Mesothelial cell of epicardium (in vitro differentiated cells): ENCODE measurements at regions not wholly inside any gene's neighbourhood (a gene's known extent, or its start where the extent isn't known, plus 50 kb on each side); places are given as distances from the start of the nearest gene placed in this dataset.

Experiments
- DNase-seq, 2 experiments: peaks; one replicate each; pipeline ENCODE4 v3.0.0; 2021; ENCODE audit warnings: low spot score in 2 of 2; ENCODE audit not compliant: unreplicated experiment in 2 of 2
- H3K27ac Mint-ChIP-seq: 2 replicates; pipeline ENCODE4 v1.8.0; 2021; ENCODE audit warnings: mixed read lengths
- H3K27me3 Mint-ChIP-seq: 2 replicates; pipeline ENCODE4 v1.8.0; 2021; ENCODE audit warnings: low read depth, mixed read lengths
- H3K36me3 Mint-ChIP-seq: 2 replicates; pipeline ENCODE4 v1.8.0; 2021; ENCODE audit warnings: mixed read lengths
- H3K4me1 Mint-ChIP-seq: 2 replicates; pipeline ENCODE4 v1.8.0; 2021; ENCODE audit warnings: mixed read lengths
- H3K4me3 Mint-ChIP-seq: 2 replicates; pipeline ENCODE4 v1.8.0; 2021; ENCODE audit warnings: mild to moderate bottlenecking, moderate library complexity, mixed read lengths
- H3K9me3 Mint-ChIP-seq: 2 replicates; pipeline ENCODE4 v1.8.0; 2021; ENCODE audit warnings: mixed read lengths
- CTCF ChIP-seq: fragments of 200-600 bp; sonication (generic); IDR thresholded peaks from one replicate; pipeline ENCODE4 v1.5.0; 2021; ENCODE audit warnings: antibody characterized with exemption; ENCODE audit not compliant: unreplicated experiment

DNA sequence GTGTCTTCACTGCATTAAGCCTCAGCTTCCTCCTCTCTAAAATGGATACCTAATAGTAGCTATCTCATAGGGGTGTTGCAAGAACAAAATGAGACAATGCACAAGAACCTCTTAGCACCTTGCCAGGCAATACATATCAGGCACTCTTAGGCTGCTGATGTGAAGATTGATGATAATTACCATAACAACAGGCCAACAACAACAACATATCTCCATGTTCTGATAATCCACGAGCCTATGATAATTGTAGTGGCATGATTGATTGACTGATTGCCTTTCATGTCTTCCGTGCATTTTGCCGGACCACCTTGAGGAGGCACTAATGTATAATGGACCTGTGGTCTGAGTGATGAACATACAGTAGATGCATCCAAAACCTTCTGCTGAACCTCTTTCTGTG lies 50.7 kb upstream of the WSCD2 start:
- H3K9me3 Mint-ChIP-seq, result no peaks in the 10 kb centered on the region
- H3K4me3 Mint-ChIP-seq, result no peak overlapping the region
- H3K4me1 Mint-ChIP-seq, result no peaks in the 10 kb centered on the region
- no peak for DNase-seq
- H3K27ac Mint-ChIP-seq, result no peak overlapping the region
- TF ChIP-seq CTCF, result no peak
- peaks cover 51% of the 10 kb centered on the region for H3K27me3 Mint-ChIP-seq
- H3K36me3 Mint-ChIP-seq, result no peaks in the 10 kb centered on the region
